DOHH2 (cell line): ENCODE measurements at regions not wholly inside any gene's neighbourhood (a gene's known extent, or its start where the extent isn't known, plus 50 kb on each side); places are given as distances from the start of the nearest gene placed in this dataset.

Experiments
- H3F3A ChIP-seq: fragments of 200-600 bp; sonication (generic), shearing (Covaris generic); 2 replicates; pipeline ENCODE4 v1.6.0; 2016; ENCODE audit warnings: antibody characterized with exemption, mild to moderate bottlenecking; ENCODE audit not compliant: control insufficient read depth, insufficient read depth
- H3K27ac ChIP-seq: fragments of 200-600 bp; sonication (generic); 2 replicates; pipeline ENCODE4 v1.5.1; 2014; ENCODE audit warnings: low read depth, mild to moderate bottlenecking, low read length, moderate library complexity
- H3K27me3 ChIP-seq: fragments of 200-600 bp; sonication (generic); 2 replicates; pipeline ENCODE4 v1.6.1; 2014; ENCODE audit warnings: mild to moderate bottlenecking, low read length, mixed read lengths; ENCODE audit not compliant: control insufficient read depth
- H3K36me3 ChIP-seq: fragments of 200-600 bp; sonication (generic); 2 replicates; pipeline ENCODE4 v1.6.1; 2014; ENCODE audit warnings: mild to moderate bottlenecking, low read length, moderate library complexity, mixed read lengths; ENCODE audit not compliant: control insufficient read depth
- H3K4me1 ChIP-seq: fragments of 200-600 bp; sonication (generic); 2 replicates; pipeline ENCODE4 v1.6.1; 2014; ENCODE audit warnings: mild to moderate bottlenecking, low read length, mixed read lengths; ENCODE audit not compliant: control insufficient read depth
- H3K4me2 ChIP-seq: fragments of 200-600 bp; sonication (generic); 2 replicates; pipeline ENCODE4 v1.6.0; 2014; ENCODE audit warnings: mild to moderate bottlenecking, low read length, moderate library complexity
- H3K4me3 ChIP-seq: fragments of 200-600 bp; sonication (generic); 2 replicates; pipeline ENCODE4 v1.5.1; 2014; ENCODE audit warnings: mild to moderate bottlenecking, low read length, mixed read lengths
- H3K79me2 ChIP-seq: fragments of 200-600 bp; sonication (generic); 2 replicates; pipeline ENCODE4 v1.6.1; 2014; ENCODE audit warnings: mild to moderate bottlenecking, low read length, mixed read lengths; ENCODE audit not compliant: control insufficient read depth
- H3K9me2 ChIP-seq: fragments of 200-600 bp; sonication (generic); replicated peaks from 2 replicates; pipeline ENCODE4 v1.6.1; 2014; ENCODE audit warnings: mild to moderate bottlenecking, low read length, mixed read lengths; ENCODE audit not compliant: control insufficient read depth
- H3K9me3 ChIP-seq: fragments of 200-600 bp; sonication (generic); 2 replicates; pipeline ENCODE4 v1.6.1; 2014; ENCODE audit warnings: antibody characterized with exemption, low read length, mixed read lengths; ENCODE audit not compliant: control insufficient read depth, insufficient read depth
- H4K20me1 ChIP-seq: fragments of 200-600 bp; sonication (generic); 2 replicates; pipeline ENCODE4 v1.6.0; 2014; ENCODE audit warnings: low read depth, mild to moderate bottlenecking, antibody characterized with exemption, low read length, moderate library complexity; ENCODE audit not compliant: control insufficient read depth, insufficient read depth
- CTCF ChIP-seq: fragments of 200-600 bp; sonication (generic); IDR thresholded peaks from one replicate; pipeline ENCODE4 v1.5.1; 2014; ENCODE audit warnings: antibody characterized with exemption, mild to moderate bottlenecking, low read depth, low read length; ENCODE audit not compliant: poor library complexity, severe bottlenecking
- EZH2phosphoT487 ChIP-seq: fragments of 200-600 bp; sonication (generic); IDR thresholded peaks from 2 replicates; pipeline ENCODE4 v1.6.1; 2017; ENCODE audit warnings: borderline replicate concordance, mild to moderate bottlenecking, antibody characterized with exemption, low read length, moderate library complexity, mixed read lengths

- Histone ChIP-seq H3K4me3 (no peak overlapping the region), H3K36me3 (no peaks in the 10 kb centered on the region), H3F3A (no peaks in the 10 kb centered on the region), H4K20me1 (no peaks in the 10 kb centered on the region), H3K4me1 (no peaks in the 10 kb centered on the region), H3K27ac (no peak overlapping the region), H3K27me3 (0 out of 2 replicates have a peak, but pooled peaks cover 3% of the 10 kb centered on the region), H3K79me2 (no peaks in the 10 kb centered on the region), H3K4me2 (no peak overlapping the region), H3K9me3 (no peaks in the 10 kb centered on the region), H3K9me2 (no peaks in the 10 kb centered on the region)
- no peak for TF ChIP-seq EZH2phosphoT487
- TF ChIP-seq CTCF = no peak
Measured at GRCh38 chr7:45455662-45456061, 118.5 kb upstream of the ADCY1 start.

- H3K79me2 ChIP-seq = no peaks in the 10 kb centered on the region
- H3K9me2 ChIP-seq = no peaks in the 10 kb centered on the region
- 0 out of 2 replicates have a peak, but pooled peaks cover 3% of the 10 kb centered on the region for H3K27me3 ChIP-seq
- H3K4me2 ChIP-seq = no peak overlapping the region
- H3K4me1 ChIP-seq = no peaks in the 10 kb centered on the region
- no peaks in the 10 kb centered on the region for H3K9me3 ChIP-seq
- H3F3A ChIP-seq = no peaks in the 10 kb centered on the region
- H3K27ac ChIP-seq = no peak overlapping the region
- TF ChIP-seq EZH2phosphoT487 (no peak), CTCF (no peak)
- no peaks in the 10 kb centered on the region for H4K20me1 ChIP-seq
- no peak overlapping the region for H3K4me3 ChIP-seq
- no peaks in the 10 kb centered on the region for H3K36me3 ChIP-seq
Measured at GRCh38 chr7:45456105-45456504, 118.1 kb upstream of the ADCY1 start.

- TF ChIP-seq EZH2phosphoT487 = no peak
- no peak for TF ChIP-seq CTCF
- no peak overlapping the region for H3K4me3 ChIP-seq
- H3K9me2 ChIP-seq = no peaks in the 10 kb centered on the region
- no peak overlapping the region for H3K27ac ChIP-seq
- no peaks in the 10 kb centered on the region for H3K79me2 ChIP-seq
- H3K4me2 ChIP-seq = no peak overlapping the region
- 0 out of 2 replicates have a peak, but pooled peaks cover 3% of the 10 kb centered on the region for H3K27me3 ChIP-seq
- no peaks in the 10 kb centered on the region for H3K36me3 ChIP-seq
- no peaks in the 10 kb centered on the region for H4K20me1 ChIP-seq
- H3F3A ChIP-seq = no peaks in the 10 kb centered on the region
- H3K4me1 ChIP-seq = no peaks in the 10 kb centered on the region
- no peaks in the 10 kb centered on the region for H3K9me3 ChIP-seq
Measured at GRCh38 chr7:45456747-45457524, 117.2 kb upstream of the ADCY1 start.
